Esophagus muscularis mucosa (tissue), 3 donors: ENCODE measurements at regions not wholly inside any gene's neighbourhood (a gene's known extent, or its start where the extent isn't known, plus 50 kb on each side); places are given as distances from the start of the nearest gene placed in this dataset.

ENCODE experiments used
- CTCF ChIP-seq, 3 experiments: fragments of 200-600 bp in 2 of 3; fragments of 450-650 bp in 1 of 3; sonication (generic) in 2 of 3; IDR thresholded peaks; one replicate each; pipeline ENCODE4 v1.5.1; 2017 to 2019; ENCODE audit warnings: antibody characterized with exemption in 3 of 3, mild to moderate bottlenecking in 2 of 3, moderate library complexity in 1 of 3
- POLR2A ChIP-seq: fragments of 450-650 bp; IDR thresholded peaks from one replicate; pipeline ENCODE4 v1.6.1; 2017; ENCODE audit warnings: antibody characterized with exemption, moderate library complexity, mild to moderate bottlenecking, low read depth

- TF ChIP-seq POLR2A (no peak), CTCF (IDR thresholded peaks at IDR 0.05) (no peak)
Measured at GRCh38 chr1:67594764-67595163, 90.2 kb upstream of the GADD45A start.
